ENCODE measurements at regions not wholly inside any gene's neighbourhood (a gene's known extent, or its start where the extent isn't known, plus 50 kb on each side); places are given as distances from the start of the nearest gene placed in this dataset.

- no peak for DNase-seq (ENCODE audit: low read depth in 2 of 2)
- TF ChIP-seq CTCF (IDR thresholded peaks at IDR 0.05; ENCODE audit: low read depth, low read length) = no peak
- H3K4me3 ChIP-seq (replicated peaks in 1 of 2; ENCODE audit: low read depth in 2 of 2, low read length in 2 of 2) = no peak overlapping the region
These were observed 426.7 kb upstream of the MYT1L start for GRCh38 chr2:2757764-2758163.

DNA sequence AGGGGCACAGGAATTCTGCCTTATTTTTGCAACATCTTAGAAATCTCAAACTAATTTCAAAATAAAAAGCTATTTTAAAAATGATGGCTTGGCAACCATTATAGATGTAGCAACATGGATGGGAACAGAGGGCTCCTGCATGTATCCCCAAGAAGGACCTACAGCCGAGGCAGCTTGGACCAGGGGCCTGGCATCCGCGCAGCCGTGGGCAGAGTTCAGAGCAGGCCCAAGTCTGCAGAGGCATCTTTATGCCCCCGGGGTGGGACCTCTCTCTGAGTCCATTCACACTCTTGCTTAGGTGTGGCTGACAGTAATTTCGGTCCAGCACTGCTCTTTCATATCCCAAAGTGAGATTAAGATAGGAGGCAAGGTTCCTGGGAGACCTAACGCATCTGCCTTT is 425.8 kb upstream of the MYT1L start:
- no peak for DNase-seq (ENCODE audit: low read depth in 2 of 2)
- H3K4me3 ChIP-seq (replicated peaks in 1 of 2; ENCODE audit: low read depth in 2 of 2, low read length in 2 of 2) = no peak overlapping the region
- TF ChIP-seq CTCF (IDR thresholded peaks at IDR 0.05; ENCODE audit: low read depth, low read length) = no peak

DNA sequence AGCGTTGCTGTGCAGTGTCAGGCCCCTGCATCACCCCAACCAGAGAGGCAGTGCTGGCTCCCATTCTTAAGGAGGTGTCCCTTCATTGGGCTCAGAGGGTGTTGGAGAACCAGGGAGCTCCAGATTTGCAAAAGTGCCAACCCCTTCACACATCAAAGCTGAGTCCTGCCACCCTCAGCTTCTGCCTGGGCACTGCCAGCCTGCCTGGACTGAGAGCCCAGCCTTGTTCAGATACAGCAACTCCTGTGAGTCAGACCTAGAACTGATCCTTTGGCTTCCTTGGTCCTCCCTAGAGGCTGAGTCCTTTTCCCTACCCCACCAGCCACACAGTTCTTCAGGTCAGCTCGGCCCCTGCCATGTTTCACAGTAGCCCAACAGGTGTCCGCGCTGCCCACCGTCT is 424.9 kb upstream of the MYT1L start:
- no peak overlapping the region for H3K4me3 ChIP-seq (replicated peaks in 1 of 2; ENCODE audit: low read depth in 2 of 2, low read length in 2 of 2)
- no peak for TF ChIP-seq CTCF (IDR thresholded peaks at IDR 0.05; ENCODE audit: low read depth, low read length)
- no peak for DNase-seq (ENCODE audit: low read depth in 2 of 2)

DNA sequence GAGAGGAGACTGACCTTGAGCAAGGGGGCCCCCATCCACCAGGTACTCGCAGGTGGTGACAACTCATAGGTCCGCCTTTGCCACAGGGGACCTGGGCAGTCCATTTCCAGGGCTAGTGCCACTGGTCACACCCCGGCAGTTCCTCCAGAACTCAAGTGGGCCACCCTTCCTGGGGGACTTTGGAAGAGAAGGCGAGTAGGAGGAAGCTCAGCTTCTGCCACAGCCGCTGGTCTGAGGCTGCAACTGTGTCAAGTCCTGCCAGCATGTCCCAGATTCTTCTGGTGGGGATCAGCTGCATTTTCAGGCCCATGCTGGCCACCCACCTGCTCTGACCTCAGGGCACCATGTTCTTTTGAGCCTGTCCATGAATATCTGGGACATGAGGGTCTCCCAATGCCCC is 423.9 kb upstream of the MYT1L start:
- H3K4me3 ChIP-seq (replicated peaks in 1 of 2; ENCODE audit: low read depth in 2 of 2, low read length in 2 of 2) = no peak overlapping the region
- TF ChIP-seq CTCF (IDR thresholded peaks at IDR 0.05; ENCODE audit: low read depth, low read length) = no peak
- DNase-seq (ENCODE audit: low read depth in 2 of 2) = no peak

- TF ChIP-seq CTCF (IDR thresholded peaks at IDR 0.05; ENCODE audit: low read depth, low read length) = no peak
- no peak for DNase-seq (ENCODE audit: low read depth in 2 of 2)
- no peak overlapping the region for H3K4me3 ChIP-seq (replicated peaks in 1 of 2; ENCODE audit: low read depth in 2 of 2, low read length in 2 of 2)
These were observed 420.7 kb upstream of the MYT1L start for GRCh38 chr2:2751715-2752315.

- no peak for TF ChIP-seq CTCF (IDR thresholded peaks at IDR 0.05; ENCODE audit: low read depth, low read length)
- no peak overlapping the region for H3K4me3 ChIP-seq (replicated peaks in 1 of 2; ENCODE audit: low read depth in 2 of 2, low read length in 2 of 2)
- no peak for DNase-seq (ENCODE audit: low read depth in 2 of 2)
These were observed 420.0 kb upstream of the MYT1L start for GRCh38 chr2:2750867-2751714.
